CD8-positive, alpha-beta memory T cell (primary cell): ENCODE measurements at regions not wholly inside any gene's neighbourhood (a gene's known extent, or its start where the extent isn't known, plus 50 kb on each side); places are given as distances from the start of the nearest gene placed in this dataset.
A peak's percentile ranks its signal among the peaks of the same experiment; 100 is the strongest.
"Not testable (repeated sequence)": the region's sequence is repeated elsewhere in the genome, so short reads cannot be mapped to it uniquely, and the experiment has no call there.

Experiments used
- CTCF ChIA-PET: fragments of 350-600 bp; sonication (Branson Sonifier 250); formaldehyde crosslinking; loops from one replicate; lab custom pipeline; 2021; ENCODE audit warnings: antibody characterized with exemption; lab: Charles Lee
- POLR2A ChIA-PET: fragments of 350-600 bp; sonication (Branson Sonifier 250); formaldehyde crosslinking; loops from one replicate; lab custom pipeline; 2021; ENCODE audit warnings: antibody characterized with exemption; lab: Charles Lee
- DNase-seq, 5 donors: peaks; one replicate each; pipeline versions ENCODE4 v3.0.0 to v3.0.0-alpha.2; 2020 to 2022; ENCODE audit warnings: mixed read lengths in 1 of 5
- H3K27ac ChIP-seq: one replicate; pipeline ENCODE4 v1.7.0; 2013; ENCODE audit warnings: low read depth, mild to moderate bottlenecking, low read length, moderate library complexity
- H3K27me3 ChIP-seq: 2 replicates; pipeline ENCODE4 v1.7.0; 2013; ENCODE audit warnings: low read length, mild to moderate bottlenecking; ENCODE audit not compliant: insufficient read depth, poor library complexity, severe bottlenecking
- H3K36me3 ChIP-seq: 2 replicates; pipeline ENCODE4 v1.7.0; 2013; ENCODE audit warnings: mild to moderate bottlenecking, low read length, moderate library complexity; ENCODE audit not compliant: insufficient read depth
- H3K4me1 ChIP-seq: 2 replicates; pipeline ENCODE4 v1.7.0; 2013; ENCODE audit warnings: mild to moderate bottlenecking, low read length, moderate library complexity; ENCODE audit not compliant: insufficient read depth
- H3K4me3 ChIP-seq: 2 replicates; pipeline ENCODE4 v1.7.0; 2013; ENCODE audit warnings: mild to moderate bottlenecking, low read length
- H3K9me3 ChIP-seq: 2 replicates; pipeline ENCODE4 v1.7.0; 2013; ENCODE audit warnings: mild to moderate bottlenecking, low read length
- H3K27ac Mint-ChIP-seq, 8 donors: one replicate each; pipeline ENCODE4 v1.8.0; 2020 to 2021; ENCODE audit warnings: mixed read lengths in 8 of 8, mild to moderate bottlenecking in 6 of 8, inconsistent platforms in 3 of 8, moderate library complexity in 3 of 8
- H3K27me3 Mint-ChIP-seq, 2 donors: one replicate each; pipeline ENCODE4 v1.8.0; 2020 to 2021; ENCODE audit warnings: mixed read lengths in 2 of 2, mild to moderate bottlenecking in 1 of 2, moderate library complexity in 1 of 2
- H3K36me3 Mint-ChIP-seq, 3 donors: one replicate each; pipeline ENCODE4 v1.8.0; 2020 to 2021; ENCODE audit warnings: mixed read lengths in 3 of 3, inconsistent platforms in 1 of 3, mild to moderate bottlenecking in 1 of 3
- H3K4me1 Mint-ChIP-seq, 3 donors: one replicate each; pipeline ENCODE4 v1.8.0; 2020 to 2021; ENCODE audit warnings: mixed read lengths in 3 of 3, inconsistent platforms in 1 of 3, mild to moderate bottlenecking in 1 of 3
- H3K4me3 Mint-ChIP-seq, 7 donors: one replicate each; pipeline ENCODE4 v1.8.0; 2020 to 2021; ENCODE audit warnings: mixed read lengths in 7 of 7, mild to moderate bottlenecking in 6 of 7, moderate library complexity in 4 of 7, inconsistent platforms in 2 of 7
- H3K9me3 Mint-ChIP-seq, 5 donors: one replicate each; pipeline ENCODE4 v1.8.0; 2020 to 2022; ENCODE audit warnings: mixed read lengths in 5 of 5, mild to moderate bottlenecking in 3 of 5, moderate library complexity in 2 of 5, inconsistent platforms in 1 of 5

- H3K4me1 ChIP-seq, result no peaks in the 10 kb centered on the region
- H3K36me3 ChIP-seq, result no peaks in the 10 kb centered on the region
- no peak overlapping the region for H3K27ac Mint-ChIP-seq
- H3K27me3 Mint-ChIP-seq, result peaks cover 0 to 2% of the 10 kb centered on the region in 2 donors
- no peaks in the 10 kb centered on the region for H3K36me3 Mint-ChIP-seq
- DNase-seq, result no peak
- peaks cover 4 to 12% (median 10%) of the 10 kb centered on the region in 5 donors for H3K9me3 Mint-ChIP-seq
- H3K27me3 ChIP-seq, result no peaks in the 10 kb centered on the region
- no peaks in the 10 kb centered on the region for H3K9me3 ChIP-seq
- H3K4me1 Mint-ChIP-seq, result no peaks in the 10 kb centered on the region
- ChIA-PET CTCF (no interaction called here), POLR2A (no interaction called here)
- H3K27ac ChIP-seq, result no peak overlapping the region
- no peak overlapping the region for H3K4me3 Mint-ChIP-seq
- no peak overlapping the region for H3K4me3 ChIP-seq
These were observed 519.2 kb upstream of the SLITRK6 start for GRCh38 chr13:86318450-86318849.

GRCh38 chr13:86324191-86324590 is 525.0 kb upstream of the SLITRK6 start:
- Histone ChIP-seq H3K27me3 (no peaks in the 10 kb centered on the region), H3K4me1 (no peaks in the 10 kb centered on the region), H3K36me3 (no peaks in the 10 kb centered on the region), H3K4me3 (no peak overlapping the region), H3K9me3 (no peaks in the 10 kb centered on the region), H3K27ac (no peak overlapping the region)
- Mint-ChIP-seq H3K36me3 (no peaks in the 10 kb centered on the region), H3K9me3 (peaks cover 3 to 16% (median 9%) of the 10 kb centered on the region in 5 donors), H3K4me1 (no peaks in the 10 kb centered on the region), H3K27me3 (no peaks in the 10 kb centered on the region), H3K4me3 (no peak overlapping the region), H3K27ac (peak overlapping the region in 1 of 8 donors; percentile 16)
- CTCF ChIA-PET, result no interaction called here
- POLR2A ChIA-PET, result no interaction called here
- DNase-seq, result no peak

- Mint-ChIP-seq H3K4me1 (no peaks in the 10 kb centered on the region), H3K27ac (no peak overlapping the region), H3K4me3 (no peak overlapping the region), H3K9me3 (peaks cover 5 to 28% (median 9%) of the 10 kb centered on the region in 5 donors), H3K36me3 (no peaks in the 10 kb centered on the region), H3K27me3 (no peaks in the 10 kb centered on the region)
- Histone ChIP-seq H3K9me3 (no peaks in the 10 kb centered on the region), H3K27me3 (no peaks in the 10 kb centered on the region), H3K4me3 (no peak overlapping the region), H3K4me1 (no peaks in the 10 kb centered on the region), H3K27ac (no peak overlapping the region), H3K36me3 (no peaks in the 10 kb centered on the region)
- no peak for DNase-seq
- CTCF ChIA-PET, result no interaction called here
- POLR2A ChIA-PET, result no interaction called here
These were observed 556.1 kb upstream of the SLITRK6 start for GRCh38 chr13:86355301-86355700.

- no peaks in the 10 kb centered on the region for H3K9me3 ChIP-seq
- H3K27ac ChIP-seq, result no peak overlapping the region
- H3K27me3 Mint-ChIP-seq, result no peaks in the 10 kb centered on the region
- no peaks in the 10 kb centered on the region for H3K4me1 ChIP-seq
- H3K27ac Mint-ChIP-seq, result no peak overlapping the region
- no peaks in the 10 kb centered on the region for H3K36me3 ChIP-seq
- peaks cover 6 to 20% (median 10%) of the 10 kb centered on the region in 5 donors for H3K9me3 Mint-ChIP-seq
- H3K36me3 Mint-ChIP-seq, result no peaks in the 10 kb centered on the region
- no peak overlapping the region for H3K4me3 ChIP-seq
- H3K4me1 Mint-ChIP-seq, result no peaks in the 10 kb centered on the region
- H3K4me3 Mint-ChIP-seq, result no peak overlapping the region
- POLR2A ChIA-PET, result no interaction called here
- no peaks in the 10 kb centered on the region for H3K27me3 ChIP-seq
- DNase-seq, result no peak
- CTCF ChIA-PET, result no interaction called here
These were observed 557.9 kb upstream of the SLITRK6 start for GRCh38 chr13:86357106-86357505.

GRCh38 chr13:86363749-86364148 is 564.5 kb upstream of the SLITRK6 start:
- peaks cover 0 to 17% (median 6%) of the 10 kb centered on the region in 5 donors for H3K9me3 Mint-ChIP-seq
- H3K9me3 ChIP-seq, H3K27me3 ChIP-seq, H3K4me1 Mint-ChIP-seq, H3K36me3 ChIP-seq, H3K4me3 Mint-ChIP-seq, H3K4me3 ChIP-seq, H3K4me1 ChIP-seq, H3K27ac ChIP-seq, H3K27me3 Mint-ChIP-seq, POLR2A ChIA-PET, DNase-seq, H3K36me3 Mint-ChIP-seq, CTCF ChIA-PET, H3K27ac Mint-ChIP-seq: not testable (repeated sequence)

GRCh38 chr13:86368924-86369323 is 569.7 kb upstream of the SLITRK6 start:
- Mint-ChIP-seq H3K27ac (no peak overlapping the region), H3K4me3 (no peak overlapping the region), H3K9me3 (peaks cover 6 to 19% (median 11%) of the 10 kb centered on the region in 5 donors), H3K4me1 (no peaks in the 10 kb centered on the region), H3K27me3 (no peaks in the 10 kb centered on the region), H3K36me3 (no peaks in the 10 kb centered on the region)
- Histone ChIP-seq H3K4me3 (no peak overlapping the region), H3K27me3 (no peaks in the 10 kb centered on the region), H3K4me1 (no peaks in the 10 kb centered on the region), H3K9me3 (no peaks in the 10 kb centered on the region), H3K36me3 (no peaks in the 10 kb centered on the region), H3K27ac (no peak overlapping the region)
- no peak for DNase-seq
- ChIA-PET POLR2A (no interaction called here), CTCF (no interaction called here)

- no peak overlapping the region for H3K4me3 Mint-ChIP-seq
- H3K4me1 ChIP-seq, result no peaks in the 10 kb centered on the region
- H3K4me3 ChIP-seq, result no peak overlapping the region
- no peaks in the 10 kb centered on the region for H3K36me3 Mint-ChIP-seq
- POLR2A ChIA-PET, result no interaction called here
- no peaks in the 10 kb centered on the region for H3K27me3 ChIP-seq
- DNase-seq, result no peak
- H3K4me1 Mint-ChIP-seq, result no peaks in the 10 kb centered on the region
- no peaks in the 10 kb centered on the region for H3K9me3 ChIP-seq
- H3K27ac ChIP-seq, result no peak overlapping the region
- CTCF ChIA-PET, result no interaction called here
- no peaks in the 10 kb centered on the region for H3K36me3 ChIP-seq
- H3K9me3 Mint-ChIP-seq, result peaks cover 0 to 13% (median 2%) of the 10 kb centered on the region in 5 donors
- no peak overlapping the region for H3K27ac Mint-ChIP-seq
- no peaks in the 10 kb centered on the region for H3K27me3 Mint-ChIP-seq
These were observed 578.2 kb upstream of the SLITRK6 start for GRCh38 chr13:86377451-86377850.

GRCh38 chr13:86378628-86379027 is 579.4 kb upstream of the SLITRK6 start:
- no peaks in the 10 kb centered on the region for H3K27me3 Mint-ChIP-seq
- no peak for DNase-seq
- H3K36me3 ChIP-seq, result no peaks in the 10 kb centered on the region
- ChIA-PET CTCF (no interaction called here), POLR2A (no interaction called here)
- no peaks in the 10 kb centered on the region for H3K9me3 ChIP-seq
- H3K36me3 Mint-ChIP-seq, result no peaks in the 10 kb centered on the region
- H3K4me3 ChIP-seq, result no peak overlapping the region
- no peak overlapping the region for H3K4me3 Mint-ChIP-seq
- H3K4me1 ChIP-seq, result no peaks in the 10 kb centered on the region
- H3K4me1 Mint-ChIP-seq, result no peaks in the 10 kb centered on the region
- H3K9me3 Mint-ChIP-seq, result peaks cover 0 to 10% (median 2%) of the 10 kb centered on the region in 5 donors
- H3K27ac ChIP-seq, result no peak overlapping the region
- H3K27ac Mint-ChIP-seq, result no peak overlapping the region
- no peaks in the 10 kb centered on the region for H3K27me3 ChIP-seq

- no peaks in the 10 kb centered on the region for H3K27me3 Mint-ChIP-seq
- no peaks in the 10 kb centered on the region for H3K4me1 Mint-ChIP-seq
- Histone ChIP-seq H3K27ac (no peak overlapping the region), H3K4me3 (no peak overlapping the region), H3K4me1 (no peaks in the 10 kb centered on the region), H3K27me3 (no peaks in the 10 kb centered on the region), H3K36me3 (no peaks in the 10 kb centered on the region), H3K9me3 (no peaks in the 10 kb centered on the region)
- POLR2A ChIA-PET, result no interaction called here
- DNase-seq, result no peak
- CTCF ChIA-PET, result no interaction called here
- peaks cover 0 to 6% (median 0%) of the 10 kb centered on the region in 5 donors for H3K9me3 Mint-ChIP-seq
- H3K27ac Mint-ChIP-seq, result no peak overlapping the region
- no peaks in the 10 kb centered on the region for H3K36me3 Mint-ChIP-seq
- no peak overlapping the region for H3K4me3 Mint-ChIP-seq
These were observed 583.9 kb upstream of the SLITRK6 start for GRCh38 chr13:86383151-86383550.
